Astrocyte of the cerebellum (primary cell): ENCODE measurements at regions not wholly inside any gene's neighbourhood (a gene's known extent, or its start where the extent isn't known, plus 50 kb on each side); places are given as distances from the start of the nearest gene placed in this dataset.

ENCODE experiments used
- DNase-seq: peaks from one replicate; pipeline ENCODE4 v3.0.0-alpha.2; 2011; ENCODE audit warnings: low read depth
- H3K4me3 ChIP-seq: 2 replicates; pipeline ENCODE4 v1.5.1; 2011; ENCODE audit warnings: mild to moderate bottlenecking, low read depth, low read length, moderate library complexity
- in situ Hi-C: cut with HindIII; loops from 2 replicates; pipeline ENCODE4 v1.10.0; 2017; ENCODE audit warnings: low sequenced_read_pairs
- TF ChIP-seq, protein P1 (sequence below): IDR thresholded peaks from 2 replicates; pipeline ENCODE4 v1.5.1; 2012; ENCODE audit warnings: low read length, low read depth, moderate library complexity, mild to moderate bottlenecking; ENCODE audit errors: missing control alignments

DNA sequence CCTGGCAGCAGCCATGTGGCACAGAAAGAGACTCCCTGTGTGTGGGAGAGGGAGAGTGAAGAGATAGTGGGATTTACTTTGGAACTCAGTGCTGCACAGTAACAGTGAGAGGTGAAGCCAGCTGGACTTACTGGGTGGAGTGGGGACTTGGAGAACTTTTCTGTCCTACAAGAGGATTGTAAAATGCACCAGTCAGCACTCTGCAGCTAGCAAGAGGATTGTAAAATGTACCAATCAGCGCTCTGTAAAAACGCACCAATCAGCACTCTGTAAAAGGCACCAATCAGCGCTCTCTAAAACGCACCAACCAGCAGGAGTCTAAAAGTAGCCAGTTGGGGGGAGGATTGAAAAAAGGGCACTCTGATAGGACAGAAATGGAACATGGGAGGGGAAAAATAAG, 688.8 kb upstream of the ALCAM start:
- TF ChIP-seq, protein P1, sequence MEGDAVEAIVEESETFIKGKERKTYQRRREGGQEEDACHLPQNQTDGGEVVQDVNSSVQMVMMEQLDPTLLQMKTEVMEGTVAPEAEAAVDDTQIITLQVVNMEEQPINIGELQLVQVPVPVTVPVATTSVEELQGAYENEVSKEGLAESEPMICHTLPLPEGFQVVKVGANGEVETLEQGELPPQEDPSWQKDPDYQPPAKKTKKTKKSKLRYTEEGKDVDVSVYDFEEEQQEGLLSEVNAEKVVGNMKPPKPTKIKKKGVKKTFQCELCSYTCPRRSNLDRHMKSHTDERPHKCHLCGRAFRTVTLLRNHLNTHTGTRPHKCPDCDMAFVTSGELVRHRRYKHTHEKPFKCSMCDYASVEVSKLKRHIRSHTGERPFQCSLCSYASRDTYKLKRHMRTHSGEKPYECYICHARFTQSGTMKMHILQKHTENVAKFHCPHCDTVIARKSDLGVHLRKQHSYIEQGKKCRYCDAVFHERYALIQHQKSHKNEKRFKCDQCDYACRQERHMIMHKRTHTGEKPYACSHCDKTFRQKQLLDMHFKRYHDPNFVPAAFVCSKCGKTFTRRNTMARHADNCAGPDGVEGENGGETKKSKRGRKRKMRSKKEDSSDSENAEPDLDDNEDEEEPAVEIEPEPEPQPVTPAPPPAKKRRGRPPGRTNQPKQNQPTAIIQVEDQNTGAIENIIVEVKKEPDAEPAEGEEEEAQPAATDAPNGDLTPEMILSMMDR: no peak
- no peak for DNase-seq
- in situ Hi-C loops: no loop called here
- H3K4me3 ChIP-seq: no peak overlapping the region

DNA sequence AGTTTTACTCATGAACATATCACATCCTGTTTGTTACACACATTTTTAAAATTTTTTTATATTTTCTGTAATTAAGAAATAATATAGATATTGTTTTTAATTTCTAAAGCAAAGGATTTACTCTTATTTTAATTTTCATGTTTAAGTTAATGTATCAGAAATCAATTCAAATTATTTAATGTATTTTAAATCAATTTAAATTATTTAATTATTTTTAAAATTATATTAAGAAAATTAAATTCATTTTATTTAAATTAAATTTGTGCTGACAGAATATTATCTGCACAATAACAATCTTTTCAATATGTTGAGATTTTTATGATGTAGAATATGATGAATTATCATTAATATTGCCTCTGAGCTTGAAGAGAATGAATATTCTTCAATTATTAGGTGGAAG, 681.2 kb upstream of the ALCAM start:
- no peak for DNase-seq
- H3K4me3 ChIP-seq: no peak overlapping the region
- TF ChIP-seq, protein P1: no peak
- in situ Hi-C loops: no loop called here

DNA sequence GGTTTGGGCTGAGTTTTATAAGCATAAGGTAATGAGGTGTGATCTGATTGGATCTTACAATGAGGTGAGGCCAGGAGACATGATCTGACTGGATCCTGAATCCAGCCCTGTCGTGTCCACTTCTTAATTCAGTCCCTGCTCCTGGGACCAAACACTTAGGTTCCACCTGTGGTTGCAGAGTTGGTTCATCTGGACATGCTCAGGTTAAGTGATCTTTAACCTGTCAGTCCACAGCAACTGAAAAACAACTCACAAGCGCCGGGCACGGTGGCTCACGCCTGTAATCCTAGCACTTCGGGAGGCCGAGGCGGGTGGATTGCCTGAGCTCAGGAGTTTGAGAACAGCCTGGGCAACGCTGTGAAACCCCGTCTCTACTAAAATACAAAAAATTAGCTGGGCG, 679.3 kb upstream of the ALCAM start:
- in situ Hi-C loops: no loop called here
- TF ChIP-seq, protein P1: no peak
- H3K4me3 ChIP-seq: no peak overlapping the region
- no peak for DNase-seq

DNA sequence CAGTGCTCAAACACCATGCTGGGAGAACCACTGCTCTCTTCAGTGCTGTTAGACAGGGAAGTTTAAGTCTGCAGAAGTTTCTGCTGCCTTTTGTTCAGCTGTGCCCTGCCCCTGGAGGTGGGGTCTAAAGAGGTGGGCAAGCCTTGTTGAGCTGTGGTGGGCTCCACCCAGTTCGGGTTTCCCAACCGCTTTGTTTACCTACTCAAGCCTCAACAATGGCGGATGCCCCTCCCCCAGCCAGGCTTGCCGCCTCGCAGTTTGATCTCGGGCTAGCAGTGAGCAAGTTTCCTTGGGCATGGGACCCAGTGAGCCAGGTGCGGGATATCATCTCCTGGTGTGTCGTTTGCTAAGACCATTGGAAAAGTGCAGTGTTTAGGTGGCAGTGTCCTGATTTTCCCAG, 670.2 kb upstream of the ALCAM start:
- TF ChIP-seq, protein P1: no peak

DNA sequence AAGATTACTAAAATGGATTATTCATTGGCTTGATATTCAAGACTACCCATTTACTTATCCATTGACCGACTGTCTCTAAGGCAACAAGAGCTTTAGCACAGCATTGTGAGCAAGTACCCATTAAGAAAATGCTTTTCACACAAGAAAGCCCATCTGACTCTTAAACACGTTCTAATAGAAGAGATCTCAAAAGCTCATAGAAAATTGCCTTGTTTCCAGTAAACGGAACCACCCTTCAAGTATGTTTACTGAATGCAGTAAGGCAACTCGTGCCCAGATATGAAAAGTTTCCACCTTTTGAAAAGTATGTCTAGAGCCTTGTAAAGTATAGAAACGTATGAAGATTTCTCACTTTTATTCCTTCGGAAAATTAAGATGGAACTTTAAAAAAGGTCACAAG, 655.3 kb upstream of the ALCAM start:
- H3K4me3 ChIP-seq: no peak overlapping the region
- TF ChIP-seq, protein P1: no peak
- in situ Hi-C loops: no loop called here
- no peak for DNase-seq

More for the DNA sequence above, 670.2 kb upstream of the ALCAM start:
- no peak overlapping the region for H3K4me3 ChIP-seq
- in situ Hi-C loops: no loop called here
- no peak for DNase-seq

DNA sequence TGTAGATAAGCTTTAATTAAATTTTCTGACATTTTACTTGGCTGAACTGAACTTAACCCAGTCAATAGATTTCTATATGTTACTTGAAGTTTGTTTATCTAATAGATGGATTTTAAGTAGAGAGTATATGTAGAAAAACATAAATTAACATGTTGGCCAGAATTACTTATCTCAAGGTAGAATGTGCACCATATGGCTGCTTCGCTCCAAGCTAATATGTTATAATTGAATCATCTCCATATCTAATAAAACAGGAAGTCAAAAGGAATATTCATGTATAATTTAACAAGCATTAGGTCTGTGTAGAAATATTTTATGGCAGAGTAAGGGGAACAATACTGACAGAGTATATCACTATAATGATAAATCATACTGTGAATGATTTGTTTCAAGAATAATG, 650.7 kb upstream of the ALCAM start:
- no peak overlapping the region for H3K4me3 ChIP-seq
- TF ChIP-seq, protein P1: no peak
- DNase-seq: no peak
- in situ Hi-C loops: no loop called here

DNA sequence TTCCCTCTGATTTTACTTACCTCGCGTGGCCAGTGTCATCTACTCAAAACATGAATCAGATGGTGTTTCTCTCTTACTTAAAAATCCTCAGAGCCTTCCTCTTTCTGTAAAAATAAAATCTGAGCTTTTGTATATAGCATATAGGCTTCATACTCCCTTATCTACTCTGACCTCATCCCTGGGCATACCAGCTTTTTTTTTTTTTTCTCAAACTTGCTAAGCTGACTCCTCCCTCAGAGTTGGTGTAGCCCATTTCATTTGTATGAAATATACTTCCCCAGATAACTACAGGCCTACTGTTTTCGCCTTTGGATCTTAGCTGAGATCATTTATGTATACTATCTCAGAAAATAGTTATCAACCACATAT, 648.9 kb upstream of the ALCAM start:
- in situ Hi-C loops: no loop called here
- DNase-seq: no peak
- TF ChIP-seq, protein P1: no peak
- no peak overlapping the region for H3K4me3 ChIP-seq
